WTC11 (cell line): ENCODE measurements at regions not wholly inside any gene's neighbourhood (a gene's known extent, or its start where the extent isn't known, plus 50 kb on each side); places are given as distances from the start of the nearest gene placed in this dataset.

Experiments used
- ATAC-seq: fragments of 200-7000 bp; cut with Tn5 transposase; 2 replicates; pipeline ENCODE4 v1.10.0; 2021; ENCODE audit warnings: mild to moderate bottlenecking, moderate library complexity
- CTCF ChIA-PET: fragments of 300-600 bp; sonication (Branson Sonifier 250); formaldehyde crosslinking; loops from one replicate; lab custom pipeline; 2021; ENCODE audit warnings: antibody characterized with exemption; lab: Charles Lee
- POLR2A ChIA-PET: fragments of 350-600 bp; sonication (Branson Sonifier 250); formaldehyde crosslinking; loops from one replicate; lab custom pipeline; 2021; ENCODE audit warnings: antibody characterized with exemption; lab: Charles Lee
- DNase-seq: peaks from one replicate; pipeline ENCODE4 v3.0.0; 2021; ENCODE audit warnings: low spot score
- H3K27ac Mint-ChIP-seq: 2 replicates; pipeline ENCODE4 v1.8.0; 2021; ENCODE audit warnings: mixed read lengths
- H3K27me3 Mint-ChIP-seq: 2 replicates; pipeline ENCODE4 v1.8.0; 2021; ENCODE audit warnings: low read depth, mild to moderate bottlenecking, moderate library complexity, mixed read lengths
- H3K36me3 Mint-ChIP-seq: 2 replicates; pipeline ENCODE4 v1.8.0; 2021; ENCODE audit warnings: mixed read lengths
- H3K4me1 Mint-ChIP-seq: 2 replicates; pipeline ENCODE4 v1.8.0; 2022; ENCODE audit warnings: mixed read lengths
- H3K4me3 Mint-ChIP-seq: 2 replicates; pipeline ENCODE4 v1.8.0; 2021; ENCODE audit warnings: mild to moderate bottlenecking, moderate library complexity, mixed read lengths
- H3K9me3 Mint-ChIP-seq: 2 replicates; pipeline ENCODE4 v1.8.0; 2021; ENCODE audit warnings: mixed read lengths
- ATF1 ChIP-seq: sonication (generic); formaldehyde crosslinking; IDR thresholded peaks from 2 replicates; pipeline ENCODE4 v1.8.1; 2023; ENCODE audit warnings: mild to moderate bottlenecking, moderate library complexity, missing genetic modification reagents
- ATF6 ChIP-seq: sonication (generic); formaldehyde crosslinking; IDR thresholded peaks from 2 replicates; pipeline ENCODE4 v1.8.1; 2023; ENCODE audit warnings: mild to moderate bottlenecking, missing genetic modification reagents
- ESRRA ChIP-seq: sonication (generic); formaldehyde crosslinking; IDR thresholded peaks from 2 replicates; pipeline ENCODE4 v1.8.1; 2022; ENCODE audit warnings: mild to moderate bottlenecking, missing genetic modification reagents, borderline replicate concordance
- JAZF1 ChIP-seq: fragments of 250-450 bp; sonication (Bioruptor Pico); IDR thresholded peaks from 2 replicates; pipeline ENCODE4 v1.9.0; 2021; ENCODE audit warnings: moderate library complexity, mild to moderate bottlenecking, inconsistent platforms
- NR2C2 ChIP-seq: sonication (generic); formaldehyde crosslinking; IDR thresholded peaks from 2 replicates; pipeline ENCODE4 v1.8.0; 2022; ENCODE audit warnings: mild to moderate bottlenecking, missing genetic modification reagents
- NR3C1 ChIP-seq: sonication (generic); formaldehyde crosslinking; conservative IDR thresholded peaks from 2 replicates; pipeline ENCODE4 v1.8.1; 2023; ENCODE audit warnings: low read depth, mild to moderate bottlenecking, missing genetic modification reagents
- OVOL2 ChIP-seq: fragments of 250-450 bp; sonication (Bioruptor Pico); IDR thresholded peaks from 2 replicates; pipeline ENCODE4 v1.9.0; 2021; ENCODE audit warnings: mild to moderate bottlenecking, borderline replicate concordance
- STAT6 ChIP-seq: sonication (generic); formaldehyde crosslinking; conservative IDR thresholded peaks from 2 replicates; pipeline ENCODE4 v1.8.1; 2023; ENCODE audit warnings: mild to moderate bottlenecking, low read depth, missing genetic modification reagents, moderate library complexity
- TP53 ChIP-seq: sonication (generic); formaldehyde crosslinking; IDR thresholded peaks from 2 replicates; pipeline ENCODE4 v1.8.1; 2023; ENCODE audit warnings: mild to moderate bottlenecking, missing genetic modification reagents
- ZNF263 ChIP-seq: sonication (generic); formaldehyde crosslinking; IDR thresholded peaks from 2 replicates; pipeline ENCODE4 v1.8.1; 2022; ENCODE audit warnings: low read depth, mild to moderate bottlenecking, moderate library complexity, missing genetic modification reagents
- ZNF532 ChIP-seq: fragments of 250-450 bp; sonication (Bioruptor Pico); IDR thresholded peaks from 2 replicates; pipeline ENCODE4 v1.9.0; 2021; ENCODE audit warnings: mild to moderate bottlenecking, borderline replicate concordance
- ZNF671 ChIP-seq: fragments of 250-450 bp; sonication (Bioruptor Pico); IDR thresholded peaks from 2 replicates; pipeline ENCODE4 v1.8.0; 2021; ENCODE audit warnings: mild to moderate bottlenecking
- TF ChIP-seq, protein P1 (sequence below): fragments of 250-450 bp; sonication (Bioruptor Pico); IDR thresholded peaks from 2 replicates; pipeline ENCODE4 v1.8.0; 2021; ENCODE audit warnings: mild to moderate bottlenecking
- TF ChIP-seq, protein P2 (sequence below): sonication (generic); formaldehyde crosslinking; IDR thresholded peaks from 2 replicates; pipeline ENCODE4 v1.8.0; 2022; ENCODE audit warnings: mild to moderate bottlenecking, missing genetic modification reagents
- TF ChIP-seq, protein P3 (sequence below): fragments of 200-600 bp; IDR thresholded peaks from 2 replicates; pipeline ENCODE4 v1.8.0; 2022; ENCODE audit warnings: antibody characterized with exemption

GRCh38 chr20:60171738-60172137, 213.5 kb downstream of the CDH26 start (continued):
- no peak for TF ChIP-seq ZNF532 (CRISPR knock-in tag)
- TF ChIP-seq STAT6 (CRISPR knock-in tag): no peak
- TF ChIP-seq ZNF671 (CRISPR knock-in tag): no peak
- TF ChIP-seq OVOL2 (CRISPR knock-in tag): no peak
- no peak for TF ChIP-seq TP53 (CRISPR knock-in tag)
- TF ChIP-seq, protein P1, sequence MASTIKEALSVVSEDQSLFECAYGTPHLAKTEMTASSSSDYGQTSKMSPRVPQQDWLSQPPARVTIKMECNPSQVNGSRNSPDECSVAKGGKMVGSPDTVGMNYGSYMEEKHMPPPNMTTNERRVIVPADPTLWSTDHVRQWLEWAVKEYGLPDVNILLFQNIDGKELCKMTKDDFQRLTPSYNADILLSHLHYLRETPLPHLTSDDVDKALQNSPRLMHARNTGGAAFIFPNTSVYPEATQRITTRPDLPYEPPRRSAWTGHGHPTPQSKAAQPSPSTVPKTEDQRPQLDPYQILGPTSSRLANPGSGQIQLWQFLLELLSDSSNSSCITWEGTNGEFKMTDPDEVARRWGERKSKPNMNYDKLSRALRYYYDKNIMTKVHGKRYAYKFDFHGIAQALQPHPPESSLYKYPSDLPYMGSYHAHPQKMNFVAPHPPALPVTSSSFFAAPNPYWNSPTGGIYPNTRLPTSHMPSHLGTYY (CRISPR knock-in tag): no peak

DNA sequence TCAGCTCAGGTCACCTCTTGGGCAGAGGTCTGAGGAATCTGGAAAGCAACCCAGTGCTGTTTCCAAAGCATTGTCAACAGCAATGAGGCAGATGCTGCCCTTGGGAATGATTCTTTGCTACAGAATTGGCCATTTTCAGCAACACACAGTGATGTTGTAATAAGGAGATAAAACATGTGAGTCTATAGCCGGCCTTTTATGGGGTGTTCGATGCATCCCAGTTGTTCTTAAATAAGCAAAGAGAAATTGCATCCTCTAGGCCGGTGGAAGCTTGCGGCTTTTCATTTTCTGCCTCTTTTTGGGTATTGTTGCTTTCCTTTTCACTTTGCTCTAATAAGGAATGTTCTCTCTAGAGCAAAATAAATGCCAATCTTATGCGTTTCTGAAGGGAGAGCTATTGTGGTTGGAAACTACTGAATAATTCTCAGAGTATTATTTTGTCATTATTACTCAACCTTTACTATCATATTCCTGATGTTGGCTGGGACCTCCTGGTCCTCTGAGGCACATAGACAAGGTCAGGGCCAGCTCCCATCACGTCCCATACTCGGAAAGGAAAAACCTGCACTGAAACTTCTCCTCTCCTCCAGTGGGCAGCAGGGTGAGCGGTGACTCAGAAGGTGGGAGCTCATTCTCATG, 214.2 kb downstream of the CDH26 start:
- no peak for DNase-seq
- CTCF ChIA-PET: interaction anchor here (0.5 kb wide), 1 partner anchor 68 kb away, joined by 4 read pairs; no protein-coding TSS in a partner anchor
- Mint-ChIP-seq H3K27me3 (peaks cover 23% of the 10 kb centered on the region), H3K9me3 (peaks cover 38% of the 10 kb centered on the region), H3K36me3 (peaks cover 18% of the 10 kb centered on the region)
- ATAC-seq: no peak
- POLR2A ChIA-PET: no interaction called here
- TF ChIP-seq NR3C1 (no peak), ATF6 (CRISPR knock-in tag) (no peak), OVOL2 (CRISPR knock-in tag) (no peak), NR2C2 (CRISPR knock-in tag) (no peak), ZNF263 (no peak), ATF1 (no peak), JAZF1 (CRISPR knock-in tag) (no peak), ESRRA (CRISPR knock-in tag) (no peak)
- TF ChIP-seq, protein P2, sequence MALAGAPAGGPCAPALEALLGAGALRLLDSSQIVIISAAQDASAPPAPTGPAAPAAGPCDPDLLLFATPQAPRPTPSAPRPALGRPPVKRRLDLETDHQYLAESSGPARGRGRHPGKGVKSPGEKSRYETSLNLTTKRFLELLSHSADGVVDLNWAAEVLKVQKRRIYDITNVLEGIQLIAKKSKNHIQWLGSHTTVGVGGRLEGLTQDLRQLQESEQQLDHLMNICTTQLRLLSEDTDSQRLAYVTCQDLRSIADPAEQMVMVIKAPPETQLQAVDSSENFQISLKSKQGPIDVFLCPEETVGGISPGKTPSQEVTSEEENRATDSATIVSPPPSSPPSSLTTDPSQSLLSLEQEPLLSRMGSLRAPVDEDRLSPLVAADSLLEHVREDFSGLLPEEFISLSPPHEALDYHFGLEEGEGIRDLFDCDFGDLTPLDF (CRISPR knock-in tag): no peak
- TF ChIP-seq, protein P3, sequence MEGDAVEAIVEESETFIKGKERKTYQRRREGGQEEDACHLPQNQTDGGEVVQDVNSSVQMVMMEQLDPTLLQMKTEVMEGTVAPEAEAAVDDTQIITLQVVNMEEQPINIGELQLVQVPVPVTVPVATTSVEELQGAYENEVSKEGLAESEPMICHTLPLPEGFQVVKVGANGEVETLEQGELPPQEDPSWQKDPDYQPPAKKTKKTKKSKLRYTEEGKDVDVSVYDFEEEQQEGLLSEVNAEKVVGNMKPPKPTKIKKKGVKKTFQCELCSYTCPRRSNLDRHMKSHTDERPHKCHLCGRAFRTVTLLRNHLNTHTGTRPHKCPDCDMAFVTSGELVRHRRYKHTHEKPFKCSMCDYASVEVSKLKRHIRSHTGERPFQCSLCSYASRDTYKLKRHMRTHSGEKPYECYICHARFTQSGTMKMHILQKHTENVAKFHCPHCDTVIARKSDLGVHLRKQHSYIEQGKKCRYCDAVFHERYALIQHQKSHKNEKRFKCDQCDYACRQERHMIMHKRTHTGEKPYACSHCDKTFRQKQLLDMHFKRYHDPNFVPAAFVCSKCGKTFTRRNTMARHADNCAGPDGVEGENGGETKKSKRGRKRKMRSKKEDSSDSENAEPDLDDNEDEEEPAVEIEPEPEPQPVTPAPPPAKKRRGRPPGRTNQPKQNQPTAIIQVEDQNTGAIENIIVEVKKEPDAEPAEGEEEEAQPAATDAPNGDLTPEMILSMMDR: no peak
- TF ChIP-seq, all 79 proteins: peak for 0
- no peak overlapping the region for H3K27ac Mint-ChIP-seq
- no peak overlapping the region for H3K4me3 Mint-ChIP-seq
- H3K4me1 Mint-ChIP-seq: no peaks in the 10 kb centered on the region
